Mononuclear cell (primary cell): ENCODE measurements at regions not wholly inside any gene's neighbourhood (a gene's known extent, or its start where the extent isn't known, plus 50 kb on each side); places are given as distances from the start of the nearest gene placed in this dataset.

Source experiments
- H3K27me3 ChIP-seq: 2 replicates; pipeline ENCODE4 v1.6.0; 2011; ENCODE audit warnings: low read length, control low read depth; ENCODE audit not compliant: insufficient read depth
- H3K4me1 ChIP-seq: 2 replicates; pipeline ENCODE4 v1.5.1; 2011; ENCODE audit warnings: mild to moderate bottlenecking, low read length, control low read depth; ENCODE audit not compliant: insufficient read depth
- H3K4me3 ChIP-seq: 2 replicates; pipeline ENCODE4 v1.5.1; 2011; ENCODE audit warnings: mild to moderate bottlenecking, low read length, moderate library complexity
- H3K9me3 ChIP-seq: 2 replicates; pipeline ENCODE4 v1.5.1; 2011; ENCODE audit warnings: low read depth, mild to moderate bottlenecking, control low read depth, low read length

DNA sequence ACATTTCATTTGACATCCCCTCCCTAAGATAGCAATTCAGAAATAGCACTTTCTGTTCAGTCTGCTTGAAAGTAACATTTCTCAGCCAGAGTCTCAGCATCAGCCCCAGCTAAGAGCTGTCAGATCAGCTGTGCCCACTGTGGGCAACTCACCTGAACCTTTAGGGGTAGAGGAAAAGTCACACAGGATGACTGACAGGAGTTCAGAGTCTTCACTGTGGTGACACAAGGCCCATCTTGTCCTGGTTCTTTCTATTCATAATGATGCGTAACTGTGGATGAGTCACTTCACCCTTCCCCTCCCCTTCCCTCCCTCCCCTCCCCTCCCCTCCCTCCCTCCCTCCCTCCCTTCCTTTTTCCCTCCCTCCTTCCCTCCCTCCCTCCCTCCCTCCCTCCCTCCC lies 96.1 kb upstream of the RASGRP1 start:
- no peaks in the 10 kb centered on the region for H3K27me3 ChIP-seq
- no peak overlapping the region for H3K4me3 ChIP-seq
- peaks cover 36% of the 10 kb centered on the region for H3K4me1 ChIP-seq
- no peaks in the 10 kb centered on the region for H3K9me3 ChIP-seq

DNA sequence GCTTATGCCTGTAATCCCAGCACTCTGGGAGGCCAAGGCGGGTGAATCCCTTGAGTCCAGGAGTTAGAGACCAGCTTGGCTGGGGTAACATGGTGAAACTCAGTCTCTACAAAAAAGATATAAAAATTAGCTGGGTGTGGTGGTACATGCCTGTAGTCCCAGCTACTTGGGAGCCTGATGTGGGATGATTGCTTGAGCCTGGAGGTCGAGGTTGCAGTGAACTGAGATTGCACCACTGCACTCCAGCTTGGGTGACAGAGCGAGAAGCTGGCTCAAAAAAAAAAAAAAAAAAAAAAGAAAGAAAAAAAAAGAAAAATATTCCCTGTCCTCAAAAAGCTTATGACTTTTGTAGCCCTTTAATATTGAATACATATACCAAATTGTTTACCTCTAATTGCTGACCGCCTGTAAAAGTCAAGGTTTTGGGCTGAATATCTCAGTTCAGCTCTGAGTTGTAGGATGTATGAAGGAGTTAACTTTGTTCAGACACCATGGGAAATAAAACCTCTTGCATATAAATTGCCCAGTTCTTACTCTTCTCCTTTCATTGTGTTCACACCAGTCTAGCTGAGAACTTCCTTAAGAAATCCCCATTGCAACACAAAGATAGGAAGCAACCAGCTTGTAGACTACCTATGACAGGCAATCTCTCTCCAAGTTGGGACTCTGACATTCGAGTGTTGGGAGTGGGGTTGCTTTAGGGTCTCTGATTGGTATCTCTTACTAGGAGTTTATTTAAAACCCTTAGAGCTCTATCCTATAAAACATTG lies 97.6 kb upstream of the RASGRP1 start:
- peaks cover 40% of the 10 kb centered on the region for H3K4me1 ChIP-seq
- no peaks in the 10 kb centered on the region for H3K27me3 ChIP-seq
- H3K9me3 ChIP-seq = no peaks in the 10 kb centered on the region
- no peak overlapping the region for H3K4me3 ChIP-seq

DNA sequence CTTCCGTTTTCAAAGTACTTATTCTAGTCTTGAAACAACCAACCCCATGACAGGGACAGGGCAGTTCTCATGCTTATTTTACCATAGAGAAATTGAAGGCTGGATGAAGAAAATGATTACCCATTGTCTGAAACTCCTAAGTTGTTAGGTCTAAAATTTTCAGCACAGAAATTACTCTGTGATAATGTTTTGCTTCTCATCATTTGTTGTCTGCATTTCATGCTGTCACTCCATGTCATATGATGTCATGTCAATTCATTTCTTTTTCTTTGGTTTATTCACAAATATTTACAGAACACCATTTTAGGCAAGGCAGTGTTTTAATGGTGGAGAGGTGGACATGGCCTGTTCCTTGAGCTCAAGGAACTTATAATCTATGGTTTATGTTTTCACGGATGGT lies 98.2 kb upstream of the RASGRP1 start:
- H3K4me1 ChIP-seq = peaks cover 45% of the 10 kb centered on the region
- H3K4me3 ChIP-seq = no peak overlapping the region
- H3K27me3 ChIP-seq = no peaks in the 10 kb centered on the region
- H3K9me3 ChIP-seq = no peaks in the 10 kb centered on the region

DNA sequence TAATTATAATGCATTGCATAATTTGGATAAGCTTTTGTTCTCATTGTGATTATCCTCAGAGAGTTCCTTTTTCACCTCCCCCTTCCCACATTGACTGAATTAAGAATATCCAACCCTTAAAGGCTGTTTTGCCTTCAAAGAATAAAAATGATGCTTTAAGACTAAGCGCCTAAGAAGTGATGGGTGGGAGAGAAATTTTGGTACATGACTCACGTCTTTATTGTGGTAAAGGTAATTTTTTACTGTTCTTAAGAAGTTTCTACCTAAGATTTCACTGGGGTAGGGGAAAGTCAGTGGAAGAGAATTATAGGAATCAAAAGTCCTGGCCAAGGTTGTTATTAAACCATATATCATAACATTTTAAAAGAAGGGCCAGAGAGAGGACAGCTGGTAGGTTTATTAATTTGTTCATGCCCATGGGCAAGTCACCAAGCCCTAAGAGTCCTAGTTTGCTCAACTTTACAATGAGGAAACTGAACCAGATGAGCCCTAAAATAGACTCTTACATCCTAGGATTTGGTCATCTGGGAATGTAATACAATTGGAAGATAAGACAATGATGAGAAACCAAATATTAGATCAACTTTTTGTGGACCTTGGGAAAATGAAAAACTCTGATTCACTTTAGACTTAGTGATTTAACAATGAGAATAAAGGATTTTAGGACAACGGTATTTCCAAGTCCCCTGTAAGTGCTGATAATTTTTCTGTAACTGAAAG lies 101.1 kb upstream of the RASGRP1 start:
- Histone ChIP-seq H3K4me1 (peaks cover 53% of the 10 kb centered on the region), H3K4me3 (no peak overlapping the region), H3K27me3 (no peaks in the 10 kb centered on the region), H3K9me3 (no peaks in the 10 kb centered on the region)

DNA sequence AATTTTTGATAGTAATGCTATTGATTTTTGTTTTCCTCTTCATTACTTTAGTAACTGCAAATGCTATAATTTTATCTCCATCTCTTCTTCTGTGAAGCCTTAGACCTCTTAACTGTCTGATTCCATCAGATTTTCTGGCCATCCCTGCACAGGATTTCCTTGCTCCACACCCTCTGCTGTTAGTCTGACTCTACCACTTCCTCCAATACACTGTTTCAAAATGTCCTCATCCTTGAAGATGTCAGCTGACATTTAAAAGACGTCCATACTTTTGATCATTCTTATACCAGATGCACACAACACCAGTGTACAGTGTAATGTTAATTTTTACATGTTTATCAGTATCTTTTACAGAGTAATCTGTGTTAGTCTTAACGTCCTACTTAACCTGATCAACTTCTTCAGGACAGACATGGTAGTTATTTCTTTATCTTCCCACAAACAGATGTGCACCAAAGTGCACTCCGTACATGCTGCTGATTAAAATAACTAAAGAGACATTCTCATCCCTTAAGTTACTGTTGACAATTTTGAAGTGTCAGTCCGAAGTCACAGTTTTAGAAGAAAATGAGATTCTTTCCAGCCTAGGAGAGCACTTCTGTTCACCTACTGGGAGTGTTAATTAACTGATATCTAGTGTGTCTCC lies 102.4 kb upstream of the RASGRP1 start:
- H3K4me3 ChIP-seq = no peak overlapping the region
- no peaks in the 10 kb centered on the region for H3K27me3 ChIP-seq
- H3K4me1 ChIP-seq = peaks cover 55% of the 10 kb centered on the region
- no peaks in the 10 kb centered on the region for H3K9me3 ChIP-seq

DNA sequence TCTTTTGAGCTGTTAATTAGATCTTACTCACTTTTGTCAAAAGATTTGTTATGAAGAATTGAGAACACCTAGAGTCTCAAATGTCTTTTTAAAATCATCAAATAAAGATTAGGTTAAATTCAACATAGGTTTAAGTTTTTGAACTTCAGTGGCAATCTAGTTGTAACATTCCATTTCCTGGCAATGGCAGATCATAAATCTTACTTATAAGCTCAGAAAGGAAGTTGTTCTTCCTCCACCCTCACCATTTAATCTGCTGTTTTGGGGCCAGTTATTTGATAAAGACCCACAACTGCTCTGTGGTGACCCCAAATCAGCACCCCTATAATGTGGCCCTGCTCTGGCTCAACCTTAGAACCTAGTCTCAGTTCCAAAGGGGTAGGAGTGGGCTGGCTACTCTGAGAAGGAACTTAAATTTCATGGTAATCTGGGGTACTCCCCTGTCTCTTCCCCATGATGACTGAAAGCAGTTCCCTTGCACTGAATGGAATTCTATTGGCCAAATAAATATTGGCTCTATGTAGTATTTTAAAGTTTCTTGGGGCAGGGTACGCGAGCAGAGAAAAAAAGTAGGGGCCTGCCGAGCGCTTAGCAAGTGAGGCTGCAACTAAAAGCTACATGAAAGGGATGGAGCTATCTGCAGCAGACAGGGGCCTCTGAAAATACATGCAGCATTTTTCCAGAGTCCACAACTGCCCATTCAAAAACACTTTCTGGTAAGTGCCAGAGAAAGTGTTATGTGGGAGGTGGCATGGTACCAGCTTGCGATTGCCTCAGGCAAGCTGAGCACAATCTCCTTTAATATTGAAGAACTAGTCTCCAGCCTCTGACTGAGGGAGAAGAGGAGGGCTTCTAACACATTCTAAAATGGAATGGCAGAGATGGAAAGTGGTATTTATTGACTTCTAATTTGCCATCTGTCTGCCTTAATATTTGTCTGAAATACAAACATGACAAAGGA lies 103.6 kb upstream of the RASGRP1 start:
- H3K9me3 ChIP-seq = no peaks in the 10 kb centered on the region
- no peak overlapping the region for H3K4me3 ChIP-seq
- H3K27me3 ChIP-seq = no peaks in the 10 kb centered on the region
- H3K4me1 ChIP-seq = peaks cover 60% of the 10 kb centered on the region

DNA sequence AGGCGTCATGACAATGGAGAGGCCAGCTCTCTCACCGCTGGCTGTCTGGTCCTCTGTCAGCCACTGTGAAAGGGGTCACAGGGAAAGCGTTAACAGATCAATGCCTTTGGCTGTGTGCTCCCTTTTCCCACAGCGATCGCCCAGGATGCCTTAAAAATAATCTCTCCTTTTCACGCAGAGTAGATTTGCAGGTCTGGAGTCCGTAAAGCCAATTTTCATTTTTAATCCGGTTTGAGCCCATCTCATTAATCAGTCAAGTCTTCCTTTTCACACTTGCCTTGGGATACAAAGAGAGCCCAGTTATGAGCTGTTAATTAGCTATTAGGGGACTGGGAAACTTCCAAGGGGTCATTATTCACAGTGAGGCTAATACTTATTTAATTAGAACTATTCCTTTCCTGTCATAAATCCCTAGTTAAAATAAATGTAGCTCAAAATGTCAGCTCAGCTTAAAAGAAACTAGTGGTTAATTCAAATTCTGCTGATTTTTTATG lies 104.3 kb upstream of the RASGRP1 start:
- H3K9me3 ChIP-seq = no peaks in the 10 kb centered on the region
- H3K27me3 ChIP-seq = no peaks in the 10 kb centered on the region
- H3K4me3 ChIP-seq = no peak overlapping the region
- peaks cover 66% of the 10 kb centered on the region for H3K4me1 ChIP-seq

DNA sequence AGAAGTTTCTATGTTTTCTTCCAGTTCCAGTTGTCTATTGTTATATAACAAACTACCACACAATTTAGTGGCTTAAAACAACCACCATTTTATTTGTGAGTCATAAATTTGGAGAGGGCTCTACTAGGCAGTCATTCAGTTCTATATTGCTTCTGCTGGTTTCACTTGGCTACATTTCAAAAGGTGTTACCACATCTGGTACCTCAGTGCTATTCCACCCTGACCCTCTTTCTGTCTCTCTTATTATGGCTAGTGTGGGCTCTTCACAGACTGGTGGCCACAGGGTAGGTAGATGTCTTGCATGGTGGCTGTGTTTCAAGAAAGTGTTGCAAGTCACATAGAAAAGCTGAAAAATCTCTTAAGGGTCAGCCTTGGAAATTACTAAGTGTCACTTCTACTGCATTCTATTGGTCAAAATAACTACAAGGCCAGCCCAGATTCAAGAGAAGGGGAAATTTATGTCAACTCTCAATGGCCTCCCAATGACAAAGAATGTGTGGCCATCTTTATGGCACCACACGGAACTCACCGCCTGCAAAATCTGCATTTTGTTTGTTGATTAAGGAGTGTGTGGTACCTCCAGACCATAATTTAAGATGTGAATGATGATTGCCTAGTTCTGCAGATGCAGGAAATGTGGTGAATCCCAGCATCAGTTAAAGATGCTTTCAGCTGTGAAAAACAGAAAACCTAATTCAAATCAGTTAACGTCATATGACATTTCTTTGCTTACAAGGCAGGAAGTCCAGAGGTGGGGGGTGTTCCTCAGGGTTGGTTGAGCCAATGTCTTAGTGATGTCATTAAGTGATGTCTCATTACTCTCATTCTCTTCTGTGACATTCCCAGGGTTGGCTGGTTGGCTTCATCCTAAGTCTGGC lies 105.8 kb upstream of the RASGRP1 start:
- Histone ChIP-seq H3K4me3 (no peak overlapping the region), H3K27me3 (no peaks in the 10 kb centered on the region), H3K4me1 (peaks cover 60% of the 10 kb centered on the region), H3K9me3 (no peaks in the 10 kb centered on the region)

DNA sequence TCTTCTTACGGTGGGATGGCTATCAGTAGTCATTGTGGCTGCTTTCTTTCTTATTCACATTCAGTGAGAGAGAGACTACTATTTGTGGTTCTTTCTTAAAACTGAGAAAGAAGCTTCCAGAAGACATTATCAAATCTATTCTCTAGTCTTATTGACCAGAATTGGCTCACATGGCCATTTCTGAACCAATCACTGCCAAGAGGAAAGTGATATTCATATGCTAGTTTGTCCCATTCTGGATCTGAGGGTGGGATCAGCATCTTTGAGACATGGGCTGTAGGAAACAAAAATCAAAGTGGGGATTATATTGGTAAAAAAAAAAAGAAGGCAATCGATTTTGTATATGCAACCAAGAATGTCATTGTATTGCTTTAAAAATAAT lies 106.4 kb upstream of the RASGRP1 start:
- H3K9me3 ChIP-seq = no peaks in the 10 kb centered on the region
- H3K27me3 ChIP-seq = no peaks in the 10 kb centered on the region
- H3K4me1 ChIP-seq = peaks cover 60% of the 10 kb centered on the region
- H3K4me3 ChIP-seq = no peak overlapping the region

DNA sequence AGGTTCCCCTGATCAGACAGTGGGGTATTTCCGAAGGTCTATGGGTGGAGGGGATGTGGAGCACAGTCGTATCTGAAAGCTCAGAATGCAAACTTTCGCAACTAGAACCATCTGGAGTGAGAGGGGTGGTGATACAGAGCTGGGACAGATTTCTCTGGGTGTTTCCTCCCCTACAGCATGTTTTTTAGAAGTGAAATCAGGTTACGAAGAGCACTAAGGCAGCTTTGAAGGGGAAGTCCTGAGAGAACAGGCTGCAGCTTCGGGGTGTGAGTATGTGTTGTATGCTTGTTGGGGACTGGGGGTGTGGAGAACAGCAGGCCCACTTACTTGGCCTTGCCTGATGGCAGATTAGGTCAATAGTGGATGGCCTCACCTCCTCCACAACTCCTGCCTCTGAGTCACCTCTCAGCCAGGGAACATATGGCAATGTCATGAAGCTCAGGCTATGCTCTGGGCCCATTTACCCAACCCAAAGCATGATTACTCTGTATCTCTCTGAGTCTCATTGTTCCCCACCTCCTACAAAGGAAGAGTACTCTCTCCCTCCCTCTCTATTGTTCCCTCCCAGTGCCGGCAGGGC lies 107.2 kb upstream of the RASGRP1 start:
- no peak overlapping the region for H3K4me3 ChIP-seq
- peaks cover 59% of the 10 kb centered on the region for H3K4me1 ChIP-seq
- H3K9me3 ChIP-seq = no peaks in the 10 kb centered on the region
- H3K27me3 ChIP-seq = no peaks in the 10 kb centered on the region

DNA sequence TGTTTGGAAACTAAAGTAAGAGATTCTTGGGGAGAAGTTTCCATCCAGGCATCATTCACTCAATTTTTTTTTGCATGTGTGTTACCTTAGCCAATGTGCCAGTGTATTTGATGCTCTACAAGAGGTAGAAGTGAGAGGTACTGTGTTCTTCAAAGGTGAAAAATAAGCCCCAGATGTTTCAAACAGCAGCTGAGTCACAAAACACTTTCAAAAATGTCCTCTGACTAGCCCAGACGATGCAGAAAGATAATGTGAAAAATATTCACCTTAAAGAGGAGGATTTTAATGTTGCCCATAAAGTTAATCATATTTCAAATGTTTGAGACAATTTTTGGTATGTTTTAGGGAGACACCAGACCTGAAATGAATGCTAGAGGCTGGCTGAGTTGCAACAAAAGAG lies 107.7 kb upstream of the RASGRP1 start:
- no peak overlapping the region for H3K4me3 ChIP-seq
- H3K27me3 ChIP-seq = no peaks in the 10 kb centered on the region
- peaks cover 55% of the 10 kb centered on the region for H3K4me1 ChIP-seq
- H3K9me3 ChIP-seq = no peaks in the 10 kb centered on the region

DNA sequence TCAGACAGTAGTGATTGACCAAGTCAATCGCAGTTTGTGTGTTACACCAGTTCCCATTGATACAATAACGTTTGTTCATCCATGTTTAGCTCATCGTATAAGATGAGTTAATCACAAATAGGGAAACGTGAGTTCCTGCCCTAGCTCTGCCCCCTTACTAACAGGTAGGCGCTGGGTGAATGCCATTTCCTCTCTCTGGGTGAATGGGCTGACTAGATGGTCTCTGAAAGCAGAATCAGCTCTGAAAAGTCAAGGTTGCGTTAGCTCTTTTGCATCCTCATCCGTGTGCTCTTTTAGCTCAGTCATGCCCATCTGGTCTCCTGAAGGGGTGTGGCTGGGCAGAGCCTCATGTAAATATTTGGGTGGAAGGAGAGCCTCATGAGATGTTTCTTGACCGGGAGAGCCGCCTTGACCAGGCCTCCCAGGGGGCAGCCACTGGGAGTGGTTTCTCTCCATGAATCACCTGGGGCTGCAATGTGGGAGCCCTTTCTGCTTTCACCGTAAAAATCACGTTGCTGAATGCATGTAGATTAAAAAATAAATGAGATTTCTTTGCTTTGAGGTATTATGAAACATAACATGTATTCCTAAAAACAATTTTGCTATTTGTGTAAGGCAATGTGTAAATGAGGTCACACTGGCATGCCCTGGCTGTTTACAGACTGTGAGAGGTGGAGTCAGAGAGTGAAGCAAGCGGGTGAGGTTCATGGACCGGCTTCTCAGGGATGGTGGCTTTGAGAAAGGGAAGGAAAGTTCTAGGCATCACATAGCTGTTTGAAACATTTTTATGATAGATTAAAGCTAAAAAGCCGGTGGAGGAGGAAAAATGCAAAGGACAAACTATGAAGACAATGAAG lies 108.4 kb upstream of the RASGRP1 start:
- no peaks in the 10 kb centered on the region for H3K27me3 ChIP-seq
- peaks cover 49% of the 10 kb centered on the region for H3K4me1 ChIP-seq
- no peak overlapping the region for H3K4me3 ChIP-seq
- no peaks in the 10 kb centered on the region for H3K9me3 ChIP-seq

DNA sequence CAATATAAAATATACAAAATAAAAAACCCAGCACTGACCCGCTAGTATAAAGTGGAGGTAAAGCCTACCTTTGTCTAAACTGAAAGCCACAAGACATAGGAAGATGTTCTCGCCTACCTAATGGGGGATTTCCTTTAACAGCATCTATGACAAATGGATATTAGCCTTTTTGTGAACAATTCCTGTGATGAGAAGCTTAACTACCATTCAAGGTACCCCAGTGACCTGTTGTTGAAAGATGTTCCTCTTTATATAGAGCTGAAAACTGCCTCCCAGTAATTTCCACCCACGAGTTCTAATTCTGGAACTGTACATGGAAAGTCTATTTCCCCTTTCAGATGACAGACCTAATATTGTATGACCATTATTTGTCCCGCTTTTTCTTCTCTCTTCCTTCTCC lies 109.8 kb upstream of the RASGRP1 start:
- Histone ChIP-seq H3K27me3 (no peaks in the 10 kb centered on the region), H3K4me1 (peaks cover 41% of the 10 kb centered on the region), H3K9me3 (no peaks in the 10 kb centered on the region), H3K4me3 (no peak overlapping the region)
